ENCODE measurements at regions not wholly inside any gene's neighbourhood (a gene's known extent, or its start where the extent isn't known, plus 50 kb on each side); places are given as distances from the start of the nearest gene placed in this dataset.
A peak's percentile ranks its signal among the peaks of the same experiment; 100 is the strongest.
"Not testable (repeated sequence)": the region's sequence is repeated elsewhere in the genome, so short reads cannot be mapped to it uniquely, and the experiment has no call there.

DNA sequence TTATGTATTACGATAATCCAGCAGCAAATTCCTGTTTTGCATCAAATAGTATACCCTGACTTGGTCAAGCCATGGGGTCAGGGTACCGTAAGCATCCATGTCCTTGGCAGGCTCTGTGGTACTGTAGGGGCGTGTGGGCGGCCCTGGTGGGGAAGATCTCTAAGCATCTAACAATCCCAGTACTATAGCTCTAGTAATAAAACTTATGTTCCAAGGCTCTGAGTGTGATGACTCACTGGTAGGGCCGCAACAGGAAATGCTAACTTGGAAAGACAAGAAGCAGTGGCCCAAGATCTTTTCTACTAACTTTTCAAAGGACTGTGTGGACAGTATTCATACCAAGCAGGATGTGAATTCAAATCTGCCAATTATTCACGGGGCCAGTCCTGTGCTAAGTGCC lies 63.8 kb downstream of the CLEC18A start:
- DNase-seq: not testable (repeated sequence)

DNA sequence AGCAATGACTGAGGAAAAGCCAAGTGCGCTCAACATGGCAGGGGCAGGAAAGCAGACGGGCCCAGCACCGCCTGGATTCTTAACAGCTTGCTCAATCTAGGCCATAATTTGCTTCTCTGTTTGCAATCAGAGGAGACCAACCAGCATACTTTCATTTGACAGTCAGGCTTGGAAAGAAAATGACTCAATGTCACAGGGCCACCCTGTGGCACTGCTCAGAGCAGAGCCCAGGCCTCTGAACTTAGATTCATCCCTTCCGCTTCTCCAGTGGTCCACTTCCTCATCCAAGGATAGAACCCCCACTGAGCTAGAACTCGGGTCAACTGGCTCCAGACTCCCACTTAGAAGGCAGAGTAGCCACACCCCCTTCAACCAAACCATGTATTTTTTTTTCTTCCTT lies 65.6 kb downstream of the CLEC18A start:
- DNase-seq: not testable (repeated sequence)

DNA sequence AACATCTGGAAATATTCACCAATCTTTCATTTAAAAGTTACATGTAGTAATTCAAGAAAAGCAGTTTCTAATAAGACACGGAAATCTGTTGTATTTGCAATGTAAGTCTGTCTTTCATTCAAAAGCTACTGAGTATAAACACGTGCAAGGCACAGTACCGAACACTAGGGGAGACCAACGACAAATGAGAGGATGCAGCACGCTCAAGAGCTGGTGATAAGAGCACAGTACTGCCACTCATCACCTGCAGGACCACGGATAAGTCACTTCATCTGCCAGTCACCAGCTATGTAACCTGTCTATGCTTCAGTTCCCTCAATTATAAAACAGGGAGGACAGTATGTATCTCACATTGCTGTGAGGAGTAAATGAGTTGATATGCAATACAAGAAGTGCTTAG lies 67.1 kb downstream of the CLEC18A start:
- peak; percentile 8 for DNase-seq

DNA sequence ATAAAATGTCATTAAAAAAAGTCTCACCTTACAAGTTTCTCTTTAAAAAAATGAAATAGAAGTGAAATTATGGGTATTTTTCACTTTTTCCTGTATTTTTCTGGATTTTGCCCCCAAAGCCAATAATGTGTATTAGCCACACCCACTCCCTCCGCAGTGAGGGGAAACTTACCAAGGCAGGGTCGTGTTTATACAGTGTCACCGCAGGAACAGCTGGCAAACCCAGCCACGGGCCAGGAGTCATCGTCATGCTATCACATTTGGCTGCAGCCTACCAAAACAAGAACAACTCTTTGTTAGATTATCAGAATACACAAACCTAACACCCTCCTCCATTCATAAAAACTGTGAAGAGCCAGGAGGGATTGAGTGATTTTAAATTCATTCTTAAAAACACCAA lies 72.1 kb downstream of the CLEC18A start:
- not testable (repeated sequence) for DNase-seq

DNA sequence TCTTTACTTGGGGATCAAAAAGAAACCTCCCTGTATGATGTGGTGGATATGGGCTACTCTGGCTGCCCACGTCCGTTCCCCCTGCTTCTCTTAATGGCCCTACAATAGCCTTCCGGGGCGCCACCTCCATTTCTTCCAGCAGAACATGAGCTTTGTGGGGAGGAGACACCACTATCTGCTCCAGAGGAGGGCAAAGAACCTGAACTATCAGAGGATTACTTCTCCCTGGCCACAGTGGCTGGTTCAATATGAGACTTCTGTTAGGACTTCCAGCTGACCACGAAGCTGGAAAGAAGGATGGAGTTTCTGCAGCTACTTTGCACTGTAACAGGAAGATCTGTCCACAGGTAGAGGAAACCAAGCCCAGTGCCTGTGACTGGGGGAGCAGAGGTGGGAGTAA lies 72.8 kb downstream of the CLEC18A start:
- not testable (repeated sequence) for DNase-seq

DNA sequence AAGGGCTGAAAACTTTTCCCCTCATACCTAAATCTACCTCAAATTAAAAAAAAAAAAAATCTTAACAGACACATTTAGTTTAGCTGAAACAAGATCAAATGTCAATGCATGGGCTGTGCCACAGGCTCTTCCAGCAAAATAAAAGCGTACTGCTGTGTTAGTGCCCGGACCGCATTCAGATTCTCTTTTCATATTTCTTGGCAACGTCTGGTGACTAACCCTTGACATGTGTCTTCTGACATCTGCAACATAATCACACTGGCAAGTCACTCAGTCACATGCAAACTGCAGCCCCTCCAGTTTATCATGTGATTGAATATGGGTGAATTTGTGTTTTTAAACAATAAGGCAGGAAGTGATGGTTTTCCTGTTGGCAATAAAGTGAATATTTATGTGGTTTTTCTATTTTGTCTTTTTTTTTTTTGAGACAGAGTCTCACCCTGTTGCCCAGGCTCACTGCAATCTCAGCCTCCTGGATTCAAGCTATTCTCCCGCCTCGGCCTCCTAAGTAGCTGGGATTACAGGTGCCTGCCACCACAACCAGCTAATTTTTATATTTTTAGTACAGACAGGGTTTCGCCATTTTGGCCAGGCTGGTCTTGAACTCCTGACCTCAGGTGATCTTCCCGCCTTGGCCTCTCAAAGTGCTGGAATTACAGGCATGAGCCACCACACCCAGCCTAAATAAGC lies 75.2 kb downstream of the CLEC18A start:
- peak; percentile 20 for DNase-seq

DNA sequence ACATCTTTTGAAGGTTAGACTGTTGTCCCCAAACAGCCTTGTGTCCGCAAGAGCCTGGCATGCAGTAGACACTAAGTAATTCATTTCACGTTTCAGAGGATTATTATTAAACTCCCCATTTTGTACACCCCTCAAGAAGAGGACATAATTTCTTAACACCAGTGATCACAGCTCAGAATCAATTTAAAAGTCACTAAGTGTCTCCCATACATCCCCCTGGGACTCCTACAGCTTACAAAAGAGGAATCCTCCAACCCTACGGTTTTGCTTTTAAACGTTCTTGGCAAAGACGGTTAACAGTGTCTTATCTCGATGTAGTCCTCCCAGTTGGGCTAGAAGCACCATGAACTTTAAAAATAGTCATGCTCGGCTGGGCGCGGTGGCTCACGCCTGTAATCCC lies 81.2 kb upstream of the PDPR start:
- DNase-seq: not testable (repeated sequence)

DNA sequence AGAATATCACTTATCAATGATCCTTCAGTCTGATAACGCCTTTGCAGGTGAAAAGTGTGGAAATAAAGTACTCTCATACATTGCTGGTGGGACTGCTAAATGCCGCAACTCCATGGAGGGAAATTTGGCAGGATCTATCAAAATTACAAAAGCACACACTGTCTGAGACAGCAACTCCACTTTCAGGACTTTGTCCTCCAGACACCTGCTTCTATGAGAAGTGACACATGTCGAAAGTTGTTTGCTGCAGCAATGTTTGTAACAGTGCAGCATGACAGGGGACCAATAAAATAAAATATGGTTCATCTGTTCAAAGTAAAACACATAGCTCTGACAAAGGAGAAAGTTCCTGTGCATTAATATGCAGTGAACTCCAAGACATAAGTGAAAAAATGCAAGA lies 76.2 kb upstream of the PDPR start:
- not testable (repeated sequence) for DNase-seq

DNA sequence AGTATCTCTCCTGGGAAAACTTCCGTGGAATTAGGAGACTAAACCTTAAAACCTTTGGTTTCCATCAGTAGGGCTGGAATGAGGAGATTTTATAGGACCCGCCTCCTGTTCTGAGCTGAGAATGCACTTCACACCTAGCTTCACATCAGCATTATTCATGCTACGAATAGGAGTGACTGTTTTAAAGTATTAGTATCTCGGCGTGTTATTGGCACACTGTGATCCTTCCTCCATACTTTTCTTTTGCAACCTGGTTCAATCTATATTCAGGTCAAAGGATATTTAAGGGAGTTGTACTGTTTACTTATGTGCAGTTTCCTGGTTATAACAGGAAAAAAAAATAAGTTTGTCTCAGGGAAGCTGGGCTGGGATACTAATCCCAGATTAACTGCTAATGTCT lies 73.6 kb upstream of the PDPR start:
- DNase-seq: not testable (repeated sequence)

DNA sequence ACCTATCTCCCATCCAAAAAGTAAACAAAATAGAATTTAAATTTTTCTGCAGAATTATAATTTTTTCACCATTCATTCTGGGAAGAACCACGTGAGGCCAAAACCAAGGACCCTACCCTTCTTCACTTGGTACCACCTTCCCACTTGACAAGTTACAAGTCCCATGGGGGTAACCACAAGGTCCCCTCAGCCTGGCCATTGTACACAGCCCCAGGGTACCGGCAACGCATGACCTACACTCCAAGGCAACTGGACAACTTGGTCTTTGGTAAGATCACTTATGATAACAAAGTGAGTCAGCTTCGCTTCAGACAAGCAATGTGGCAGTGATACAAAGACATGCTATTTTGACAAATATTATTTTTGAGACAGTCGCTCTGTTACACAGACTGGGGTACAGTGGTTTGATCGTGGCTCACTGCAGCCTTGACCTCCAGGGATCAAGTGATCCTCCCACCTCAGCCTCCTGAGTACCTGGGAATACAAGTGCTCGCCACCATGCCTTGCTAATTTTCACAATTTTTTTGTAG lies 70.5 kb upstream of the PDPR start:
- not testable (repeated sequence) for DNase-seq

DNA sequence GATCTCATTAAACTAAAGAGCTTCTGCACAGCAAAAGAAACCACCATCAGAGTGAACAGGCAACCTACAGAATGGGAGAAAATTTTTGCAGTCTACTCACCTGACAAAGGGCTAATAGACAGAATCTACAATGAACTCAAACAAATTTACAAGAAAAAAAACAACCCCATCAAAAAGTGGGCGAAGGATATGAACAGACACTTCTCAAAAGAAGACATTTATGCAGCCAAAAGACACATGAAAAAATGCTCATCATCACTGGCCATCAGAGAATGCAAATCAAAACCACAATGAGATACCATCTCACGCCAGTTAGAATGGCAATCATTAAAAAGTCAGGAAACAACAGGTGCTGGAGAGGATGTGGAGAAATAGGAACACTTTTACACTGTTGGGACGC lies 67.6 kb upstream of the PDPR start:
- not testable (repeated sequence) for DNase-seq

DNA sequence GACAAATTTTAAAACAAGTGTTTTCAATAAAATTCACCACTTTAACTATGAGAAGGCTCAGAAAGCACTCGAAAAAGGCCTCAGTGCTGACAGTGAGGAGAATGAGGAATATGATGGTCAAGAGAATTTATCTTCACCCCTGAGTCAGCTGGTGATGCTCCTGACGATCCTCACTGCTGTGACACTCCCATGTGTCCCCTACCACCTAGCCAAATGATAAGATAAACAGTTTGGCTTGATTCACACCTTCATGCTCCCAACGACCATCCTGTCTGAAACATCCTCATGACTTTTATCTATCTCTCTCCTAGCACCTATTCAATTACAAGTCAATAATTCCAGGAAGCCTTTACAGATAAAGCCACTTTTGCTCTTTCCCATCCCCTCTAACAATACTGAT lies 66.0 kb upstream of the PDPR start:
- not testable (repeated sequence) for DNase-seq

DNA sequence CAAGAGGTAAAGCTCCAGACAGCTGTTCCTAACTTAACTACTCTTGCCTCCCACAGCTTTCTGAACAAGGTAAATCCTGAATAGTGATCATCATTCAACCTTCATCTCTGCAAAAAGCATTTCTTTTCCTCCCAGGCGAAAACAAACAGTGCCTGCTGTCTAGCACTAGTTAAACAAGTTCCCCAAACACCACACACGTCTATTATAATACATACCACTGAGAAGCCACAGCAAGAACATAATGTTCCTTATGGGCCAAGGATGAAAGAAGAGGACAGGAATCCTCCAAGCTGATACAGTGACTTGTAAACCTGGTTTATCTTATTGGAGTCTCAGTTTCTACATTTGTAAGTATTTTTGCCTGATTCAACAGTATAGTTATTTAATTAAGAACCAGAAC lies 56.1 kb upstream of the PDPR start:
- DNase-seq: not testable (repeated sequence)

DNA sequence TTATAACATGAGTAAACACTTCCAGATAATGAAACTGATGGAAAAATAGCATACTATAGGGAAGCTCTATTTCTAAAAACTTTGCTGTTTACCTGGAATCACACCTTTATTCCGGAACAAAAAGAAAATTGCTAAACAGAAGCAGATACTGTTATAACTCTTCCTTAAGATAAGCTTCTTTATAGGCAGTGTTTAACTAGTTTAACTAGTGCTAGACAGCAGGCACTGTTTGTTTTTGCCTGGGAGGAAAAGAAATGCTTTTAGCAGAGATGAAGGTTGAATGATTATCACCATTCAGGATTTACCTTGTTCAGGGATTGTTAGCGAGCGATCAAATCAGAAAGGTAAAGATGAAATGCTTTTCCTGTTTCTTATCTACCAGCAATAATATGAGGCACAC lies 54.7 kb upstream of the PDPR start:
- not testable (repeated sequence) for DNase-seq

DNA sequence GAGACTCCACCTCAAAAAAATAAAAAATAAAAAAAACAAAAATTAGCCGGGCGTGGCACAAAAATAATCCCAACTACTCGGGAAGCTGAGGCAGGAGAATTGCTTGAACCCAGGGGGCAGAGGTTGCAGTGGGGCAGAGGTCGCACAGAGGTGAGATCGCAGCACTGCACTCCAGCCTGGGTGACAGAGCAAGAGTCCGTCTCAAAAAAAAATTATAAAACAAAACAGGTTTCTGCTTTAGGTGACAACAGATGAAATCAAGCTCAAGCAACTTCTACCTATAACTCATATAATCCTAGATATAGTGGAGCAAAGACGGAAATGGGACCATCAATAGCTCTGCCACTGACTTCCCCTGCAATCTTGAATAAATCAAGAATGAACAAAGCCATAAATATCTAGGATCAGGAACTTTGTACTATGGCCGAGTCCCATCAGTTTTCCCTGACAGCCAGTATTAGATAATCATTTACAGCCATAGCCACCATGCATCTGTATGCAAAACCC lies 53.6 kb upstream of the PDPR start:
- DNase-seq: not testable (repeated sequence)

DNA sequence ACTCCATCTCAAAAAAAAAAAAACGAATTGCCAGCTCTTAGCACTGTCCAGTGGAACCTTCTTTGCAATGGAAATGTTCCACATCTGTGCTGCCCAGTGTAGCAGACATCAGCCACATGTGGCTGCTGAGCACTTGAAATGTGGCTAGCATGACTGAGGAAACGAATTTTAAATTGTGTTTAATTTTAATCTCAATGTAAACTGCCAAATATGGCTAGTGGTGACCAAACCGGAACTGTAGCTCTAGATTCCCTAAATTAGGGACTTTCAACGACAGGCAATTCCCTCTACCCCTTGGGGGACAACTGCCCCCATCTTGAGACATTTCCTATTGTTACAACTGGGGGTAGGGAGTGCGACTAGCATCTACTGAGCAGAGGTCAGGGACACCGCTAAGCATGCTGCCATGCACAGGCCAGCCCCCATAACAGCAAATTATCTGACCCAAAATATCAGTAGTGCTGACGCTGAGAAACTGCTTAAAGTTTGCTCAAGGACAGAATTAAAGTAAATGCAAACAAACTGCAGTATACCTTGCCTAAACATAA lies 52.4 kb upstream of the PDPR start:
- not testable (repeated sequence) for DNase-seq

DNA sequence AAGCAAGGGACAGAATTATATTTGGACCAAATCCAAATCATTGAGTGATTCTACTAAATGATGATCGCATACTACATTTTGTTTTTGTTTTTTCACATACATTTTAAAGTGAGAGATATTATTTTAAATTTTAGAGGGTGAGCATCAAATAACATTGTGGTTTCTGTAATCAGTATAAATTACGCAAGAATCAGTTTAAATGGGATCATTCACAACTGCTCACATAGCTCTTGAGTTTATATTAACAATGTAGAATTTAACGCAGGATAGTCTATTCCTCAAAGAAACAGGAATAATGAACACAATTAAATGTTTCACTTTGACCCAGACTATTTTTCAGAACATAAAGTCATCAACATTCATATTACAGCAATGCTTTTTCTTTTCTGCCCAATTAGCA lies 51.2 kb upstream of the PDPR start:
- DNase-seq: not testable (repeated sequence)
